ENCODE measurements at regions not wholly inside any gene's neighbourhood (a gene's known extent, or its start where the extent isn't known, plus 50 kb on each side); places are given as distances from the start of the nearest gene placed in this dataset.

GRCh38 chr3:30945291-30945690 is 50.8 kb upstream of the GADL1 start:
- in situ Hi-C loops (cut with HindIII; ENCODE audit: low sequenced_read_pairs): no loop called here

GRCh38 chr3:30948426-30948825 is 54.0 kb upstream of the GADL1 start:
- in situ Hi-C loops (cut with HindIII; ENCODE audit: low sequenced_read_pairs): no loop called here

- in situ Hi-C loops (cut with HindIII; ENCODE audit: low sequenced_read_pairs): no loop called here
These were observed 57.4 kb upstream of the GADL1 start for GRCh38 chr3:30951826-30952225.

- in situ Hi-C loops (cut with HindIII; ENCODE audit: low sequenced_read_pairs): no loop called here
These were observed 58.3 kb upstream of the GADL1 start for GRCh38 chr3:30952786-30953185.

GRCh38 chr3:30954426-30954825 is 60.0 kb upstream of the GADL1 start:
- in situ Hi-C loops (cut with HindIII; ENCODE audit: low sequenced_read_pairs): no loop called here

- in situ Hi-C loops (cut with HindIII; ENCODE audit: low sequenced_read_pairs): no loop called here
These were observed 67.6 kb upstream of the GADL1 start for GRCh38 chr3:30962084-30962483.

- in situ Hi-C loops (cut with HindIII; ENCODE audit: low sequenced_read_pairs): no loop called here
These were observed 68.0 kb upstream of the GADL1 start for GRCh38 chr3:30962493-30962892.

GRCh38 chr3:30963223-30963722 is 68.8 kb upstream of the GADL1 start:
- in situ Hi-C loops (cut with HindIII; ENCODE audit: low sequenced_read_pairs): no loop called here

- in situ Hi-C loops (cut with HindIII; ENCODE audit: low sequenced_read_pairs): no loop called here
These were observed 70.2 kb upstream of the GADL1 start for GRCh38 chr3:30964612-30965011.

GRCh38 chr3:30966896-30967295 is 72.4 kb upstream of the GADL1 start:
- in situ Hi-C loops (cut with HindIII; ENCODE audit: low sequenced_read_pairs): no loop called here

GRCh38 chr3:30970183-30970582 is 75.7 kb upstream of the GADL1 start:
- in situ Hi-C loops (cut with HindIII; ENCODE audit: low sequenced_read_pairs): no loop called here

GRCh38 chr3:30972449-30972848 is 78.0 kb upstream of the GADL1 start:
- in situ Hi-C loops (cut with HindIII; ENCODE audit: low sequenced_read_pairs): no loop called here

- in situ Hi-C loops (cut with HindIII; ENCODE audit: low sequenced_read_pairs): no loop called here
These were observed 79.6 kb upstream of the GADL1 start for GRCh38 chr3:30974071-30974470.

GRCh38 chr3:30977592-30977991 is 83.1 kb upstream of the GADL1 start:
- in situ Hi-C loops (cut with HindIII; ENCODE audit: low sequenced_read_pairs): no loop called here

GRCh38 chr3:30980993-30981392 is 86.5 kb upstream of the GADL1 start:
- in situ Hi-C loops (cut with HindIII; ENCODE audit: low sequenced_read_pairs): no loop called here

GRCh38 chr3:30982416-30983075 is 88.1 kb upstream of the GADL1 start:
- in situ Hi-C loops (cut with HindIII; ENCODE audit: low sequenced_read_pairs): no loop called here

- in situ Hi-C loops (cut with HindIII; ENCODE audit: low sequenced_read_pairs): no loop called here
These were observed 90.6 kb upstream of the GADL1 start for GRCh38 chr3:30984855-30985749.

GRCh38 chr3:30986551-30986950 is 92.1 kb upstream of the GADL1 start:
- in situ Hi-C loops (cut with HindIII; ENCODE audit: low sequenced_read_pairs): no loop called here

GRCh38 chr3:30988769-30989168 is 94.3 kb upstream of the GADL1 start:
- in situ Hi-C loops (cut with HindIII; ENCODE audit: low sequenced_read_pairs): no loop called here

- in situ Hi-C loops (cut with HindIII; ENCODE audit: low sequenced_read_pairs): no loop called here
These were observed 95.0 kb upstream of the GADL1 start for GRCh38 chr3:30989276-30990030.

GRCh38 chr3:30996467-30996866 is 102.0 kb upstream of the GADL1 start:
- in situ Hi-C loops (cut with HindIII; ENCODE audit: low sequenced_read_pairs): no loop called here

All from endothelial cell of hepatic sinusoid (primary cell).